ENCODE measurements at regions not wholly inside any gene's neighbourhood (a gene's known extent, or its start where the extent isn't known, plus 50 kb on each side); places are given as distances from the start of the nearest gene placed in this dataset.
"Not testable (repeated sequence)": the region's sequence is repeated elsewhere in the genome, so short reads cannot be mapped to it uniquely, and the experiment has no call there.

DNA sequence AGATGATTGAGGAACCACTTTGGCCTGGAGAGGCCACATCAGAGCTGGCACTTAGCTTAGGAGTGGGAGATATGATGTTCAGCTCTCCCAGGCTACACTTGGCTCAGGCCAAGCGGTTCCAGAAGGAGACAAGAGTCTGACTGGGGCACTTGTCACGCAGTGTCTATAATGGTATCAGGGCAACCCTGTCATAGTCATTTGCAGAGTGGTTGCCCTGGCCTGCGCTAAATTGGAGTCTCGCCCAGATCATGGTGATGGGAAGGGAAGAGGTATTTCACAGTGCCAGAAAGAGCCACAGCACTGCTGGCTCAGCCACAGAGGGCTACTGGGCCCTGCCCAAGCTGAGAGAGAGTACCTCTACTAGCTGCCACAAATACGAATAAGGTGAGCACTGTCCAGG lies 186.9 kb upstream of the CRBN start:
- H3K9me3 ChIP-seq (ENCODE audit: control insufficient read depth, insufficient read depth, low read depth, low read length), result no peaks in the 10 kb centered on the region
- H3K4me1 ChIP-seq (ENCODE audit: control insufficient read depth, insufficient read depth, low read length), result no peaks in the 10 kb centered on the region
- H3K27ac ChIP-seq (ENCODE audit: low read depth, low read length), result no peak overlapping the region
- H3K27me3 ChIP-seq (ENCODE audit: control insufficient read depth, insufficient read depth, low read length), result no peaks in the 10 kb centered on the region
- no peak overlapping the region for H3K9ac ChIP-seq (ENCODE audit: low read length)
- no peak overlapping the region for H3K4me3 ChIP-seq (ENCODE audit: low read depth, low read length)
- no peaks in the 10 kb centered on the region for H3K36me3 ChIP-seq (ENCODE audit: control insufficient read depth, insufficient read depth, low read length)

DNA sequence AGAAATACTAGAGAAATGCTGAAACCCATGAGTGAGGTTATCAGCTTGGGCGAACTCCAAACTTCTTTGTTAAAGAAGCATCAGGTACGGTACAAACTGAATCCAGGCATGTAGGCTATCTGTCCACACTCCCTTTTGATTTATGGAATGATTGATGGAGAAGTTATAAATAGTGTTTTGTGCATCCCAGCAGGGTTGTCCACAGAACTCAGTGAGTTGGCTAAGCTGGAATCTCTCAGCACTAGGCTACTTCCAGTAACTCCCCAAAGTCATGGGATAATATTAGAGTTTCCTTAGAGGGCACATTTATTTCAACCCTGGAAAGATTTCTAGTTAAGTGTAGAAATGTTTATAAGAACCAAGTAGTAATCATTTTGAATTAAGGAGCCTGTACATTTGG lies 186.2 kb upstream of the CRBN start:
- no peaks in the 10 kb centered on the region for H3K4me1 ChIP-seq (ENCODE audit: control insufficient read depth, insufficient read depth, low read length)
- no peaks in the 10 kb centered on the region for H3K36me3 ChIP-seq (ENCODE audit: control insufficient read depth, insufficient read depth, low read length)
- no peak overlapping the region for H3K9ac ChIP-seq (ENCODE audit: low read length)
- no peak overlapping the region for H3K4me3 ChIP-seq (ENCODE audit: low read depth, low read length)
- no peak overlapping the region for H3K27ac ChIP-seq (ENCODE audit: low read depth, low read length)
- H3K9me3 ChIP-seq (ENCODE audit: control insufficient read depth, insufficient read depth, low read depth, low read length), result no peaks in the 10 kb centered on the region
- H3K27me3 ChIP-seq (ENCODE audit: control insufficient read depth, insufficient read depth, low read length), result no peaks in the 10 kb centered on the region

DNA sequence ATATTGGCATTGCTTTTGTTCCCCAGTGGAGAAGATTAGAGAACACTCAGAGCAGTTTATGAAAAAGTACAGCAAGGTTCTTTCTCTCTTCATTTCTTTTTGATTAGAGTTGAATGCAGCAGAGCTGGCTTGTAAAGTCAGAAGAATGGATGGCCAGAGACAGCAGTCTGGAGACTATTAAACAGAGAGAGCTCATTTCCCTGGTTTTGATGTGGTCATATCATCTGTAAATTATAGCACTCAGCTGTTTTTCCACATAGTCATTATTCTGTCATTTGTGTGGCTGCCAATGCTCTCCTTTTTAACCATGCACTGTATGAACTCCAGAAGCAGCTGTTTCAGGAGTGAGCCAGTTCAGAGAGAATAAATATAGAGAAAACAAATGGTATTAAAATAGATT lies 177.4 kb upstream of the CRBN start:
- Histone ChIP-seq H3K27me3 (ENCODE audit: control insufficient read depth, insufficient read depth, low read length) (no peaks in the 10 kb centered on the region), H3K9me3 (ENCODE audit: control insufficient read depth, insufficient read depth, low read depth, low read length) (no peaks in the 10 kb centered on the region), H3K27ac (ENCODE audit: low read depth, low read length) (no peak overlapping the region), H3K9ac (ENCODE audit: low read length) (no peak overlapping the region), H3K4me3 (ENCODE audit: low read depth, low read length) (no peak overlapping the region), H3K36me3 (ENCODE audit: control insufficient read depth, insufficient read depth, low read length) (no peaks in the 10 kb centered on the region), H3K4me1 (ENCODE audit: control insufficient read depth, insufficient read depth, low read length) (no peaks in the 10 kb centered on the region)

DNA sequence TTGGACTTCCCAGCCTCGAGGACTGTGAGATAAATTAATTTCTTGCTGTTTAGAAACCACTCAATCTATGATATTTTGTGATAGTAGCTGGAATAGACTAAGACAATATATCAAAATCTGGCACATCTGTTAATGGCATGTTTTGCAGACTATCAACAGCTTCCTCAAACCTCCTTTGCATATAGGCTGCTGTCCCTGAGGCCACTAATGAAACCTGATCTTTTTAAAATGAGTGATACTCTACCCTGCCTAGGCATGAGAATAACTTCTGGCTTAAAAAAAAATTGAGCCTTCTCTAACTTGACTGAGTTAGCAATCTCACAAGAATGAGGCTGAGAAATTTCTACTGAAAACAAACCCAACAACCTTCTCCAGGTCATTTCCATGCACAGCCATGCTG lies 176.0 kb upstream of the CRBN start:
- no peak overlapping the region for H3K27ac ChIP-seq (ENCODE audit: low read depth, low read length)
- H3K9ac ChIP-seq (ENCODE audit: low read length), result no peak overlapping the region
- no peaks in the 10 kb centered on the region for H3K27me3 ChIP-seq (ENCODE audit: control insufficient read depth, insufficient read depth, low read length)
- H3K4me3 ChIP-seq (ENCODE audit: low read depth, low read length), result no peak overlapping the region
- H3K36me3 ChIP-seq (ENCODE audit: control insufficient read depth, insufficient read depth, low read length), result no peaks in the 10 kb centered on the region
- H3K9me3 ChIP-seq (ENCODE audit: control insufficient read depth, insufficient read depth, low read depth, low read length), result no peaks in the 10 kb centered on the region
- no peaks in the 10 kb centered on the region for H3K4me1 ChIP-seq (ENCODE audit: control insufficient read depth, insufficient read depth, low read length)

DNA sequence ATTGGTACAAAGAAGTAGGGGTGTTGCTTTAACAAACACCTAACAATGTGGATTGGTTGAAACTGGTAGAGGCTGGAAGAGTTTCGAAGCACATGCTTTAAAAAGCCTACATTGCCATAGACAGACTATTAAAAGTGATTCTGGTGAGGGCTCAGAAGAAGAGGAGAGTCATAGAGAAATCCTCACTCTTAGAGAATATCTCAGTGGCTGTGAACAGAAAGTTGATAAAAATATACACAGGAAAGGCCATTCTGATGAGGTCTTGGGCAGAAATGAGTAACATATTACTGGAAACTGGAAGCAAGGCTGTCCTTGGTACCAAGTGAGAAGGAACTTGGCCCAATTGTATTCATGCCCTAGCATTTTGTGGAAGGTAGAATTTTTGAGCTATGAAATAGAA lies 173.7 kb upstream of the CRBN start:
- Histone ChIP-seq H3K27me3 (ENCODE audit: control insufficient read depth, insufficient read depth, low read length) (no peaks in the 10 kb centered on the region), H3K9me3 (ENCODE audit: control insufficient read depth, insufficient read depth, low read depth, low read length) (no peaks in the 10 kb centered on the region), H3K4me3 (ENCODE audit: low read depth, low read length) (no peak overlapping the region), H3K36me3 (ENCODE audit: control insufficient read depth, insufficient read depth, low read length) (no peaks in the 10 kb centered on the region), H3K9ac (ENCODE audit: low read length) (no peak overlapping the region), H3K27ac (ENCODE audit: low read depth, low read length) (no peak overlapping the region), H3K4me1 (ENCODE audit: control insufficient read depth, insufficient read depth, low read length) (no peaks in the 10 kb centered on the region)

DNA sequence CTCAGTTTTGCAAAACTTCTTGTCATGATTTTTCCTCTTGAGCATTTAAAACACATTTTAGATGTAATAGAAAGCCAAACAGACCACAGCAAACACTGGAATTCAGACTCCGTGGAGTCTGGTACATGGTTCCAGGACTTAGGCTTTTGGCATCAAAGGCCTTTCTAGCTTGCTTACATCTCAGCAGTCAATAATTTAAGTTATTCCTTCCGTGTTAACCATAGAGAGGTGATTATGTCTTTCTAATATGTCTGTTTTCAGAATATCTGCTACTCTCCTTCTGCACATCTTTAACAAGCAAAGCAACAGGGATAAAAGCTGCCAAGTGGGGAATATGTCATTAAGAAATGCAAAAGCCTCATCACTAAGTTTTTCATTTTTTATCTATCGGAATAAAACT lies 171.7 kb upstream of the CRBN start:
- Histone ChIP-seq H3K4me1 (ENCODE audit: control insufficient read depth, insufficient read depth, low read length) (no peaks in the 10 kb centered on the region), H3K9me3 (ENCODE audit: control insufficient read depth, insufficient read depth, low read depth, low read length) (no peaks in the 10 kb centered on the region), H3K27me3 (ENCODE audit: control insufficient read depth, insufficient read depth, low read length) (no peaks in the 10 kb centered on the region), H3K36me3 (ENCODE audit: control insufficient read depth, insufficient read depth, low read length) (no peaks in the 10 kb centered on the region), H3K9ac (ENCODE audit: low read length) (no peak overlapping the region), H3K27ac (ENCODE audit: low read depth, low read length) (no peak overlapping the region), H3K4me3 (ENCODE audit: low read depth, low read length) (no peak overlapping the region)

DNA sequence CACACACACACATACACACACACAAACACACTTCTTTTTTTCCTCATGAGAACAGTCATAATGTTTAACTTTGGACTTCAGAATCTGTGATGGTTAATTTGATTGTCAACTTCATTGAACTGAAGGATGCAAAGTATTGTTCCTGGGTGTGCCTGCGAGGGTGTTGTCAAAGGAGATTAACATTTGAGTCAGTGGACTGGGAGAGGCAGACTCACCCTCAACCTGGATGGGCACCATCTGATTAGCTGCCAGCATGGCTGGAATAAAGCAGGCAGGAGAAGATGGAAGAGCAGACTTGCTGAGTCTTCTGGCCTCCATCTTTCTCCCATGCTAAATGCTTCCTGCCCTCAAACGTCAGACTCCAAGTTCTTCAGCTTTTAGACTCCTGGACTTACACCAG lies 167.6 kb upstream of the CRBN start:
- H3K9ac ChIP-seq (ENCODE audit: low read length); H3K9me3 ChIP-seq (ENCODE audit: control insufficient read depth, insufficient read depth, low read depth, low read length); H3K27me3 ChIP-seq (ENCODE audit: control insufficient read depth, insufficient read depth, low read length); H3K4me1 ChIP-seq (ENCODE audit: control insufficient read depth, insufficient read depth, low read length); H3K4me3 ChIP-seq (ENCODE audit: low read depth, low read length); H3K36me3 ChIP-seq (ENCODE audit: control insufficient read depth, insufficient read depth, low read length); H3K27ac ChIP-seq (ENCODE audit: low read depth, low read length): not testable (repeated sequence)

DNA sequence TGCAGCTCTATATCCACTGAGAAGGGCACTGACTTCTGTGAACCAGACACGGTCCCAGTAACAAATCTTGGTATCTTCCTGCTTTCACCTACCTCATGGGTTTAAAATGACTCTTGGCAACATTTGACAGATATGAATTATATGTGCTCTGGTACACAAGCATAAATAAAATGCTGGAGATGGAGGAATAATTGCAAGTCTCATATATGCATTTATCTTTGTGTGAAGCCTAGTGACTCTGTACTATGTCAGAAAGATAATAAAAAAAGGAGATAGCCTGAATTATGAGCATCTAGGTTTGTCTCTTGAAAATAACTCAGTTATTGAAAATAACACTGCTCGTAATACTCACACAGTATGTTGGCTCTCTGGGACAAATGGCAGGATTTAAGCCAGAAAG lies 167.1 kb upstream of the CRBN start:
- Histone ChIP-seq H3K9ac (ENCODE audit: low read length) (no peak overlapping the region), H3K36me3 (ENCODE audit: control insufficient read depth, insufficient read depth, low read length) (no peaks in the 10 kb centered on the region), H3K9me3 (ENCODE audit: control insufficient read depth, insufficient read depth, low read depth, low read length) (no peaks in the 10 kb centered on the region), H3K4me1 (ENCODE audit: control insufficient read depth, insufficient read depth, low read length) (peaks cover 6% of the 10 kb centered on the region), H3K27ac (ENCODE audit: low read depth, low read length) (no peak overlapping the region), H3K27me3 (ENCODE audit: control insufficient read depth, insufficient read depth, low read length) (no peaks in the 10 kb centered on the region), H3K4me3 (ENCODE audit: low read depth, low read length) (no peak overlapping the region)

DNA sequence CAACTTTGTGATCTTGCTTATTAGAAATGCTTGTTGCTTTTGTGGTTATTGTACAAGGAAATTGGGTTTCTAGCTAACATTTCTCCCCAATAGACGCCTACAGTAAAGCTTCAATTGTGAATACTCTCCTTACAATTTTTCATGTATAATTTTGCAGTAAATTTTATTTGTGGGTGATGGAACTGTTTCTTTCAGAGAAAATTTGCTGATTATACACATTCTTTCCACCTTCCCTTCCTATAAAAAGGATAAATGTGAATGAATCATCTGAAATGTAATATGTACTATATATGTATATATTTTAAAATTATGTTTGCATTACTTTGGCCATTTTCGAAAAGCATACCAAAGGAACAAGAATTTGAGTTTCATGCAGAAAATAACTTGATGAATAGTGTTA lies 162.7 kb upstream of the CRBN start:
- H3K9me3 ChIP-seq (ENCODE audit: control insufficient read depth, insufficient read depth, low read depth, low read length), result no peaks in the 10 kb centered on the region
- no peak overlapping the region for H3K9ac ChIP-seq (ENCODE audit: low read length)
- no peak overlapping the region for H3K27ac ChIP-seq (ENCODE audit: low read depth, low read length)
- no peaks in the 10 kb centered on the region for H3K27me3 ChIP-seq (ENCODE audit: control insufficient read depth, insufficient read depth, low read length)
- peaks cover 6% of the 10 kb centered on the region for H3K4me1 ChIP-seq (ENCODE audit: control insufficient read depth, insufficient read depth, low read length)
- no peak overlapping the region for H3K4me3 ChIP-seq (ENCODE audit: low read depth, low read length)
- no peaks in the 10 kb centered on the region for H3K36me3 ChIP-seq (ENCODE audit: control insufficient read depth, insufficient read depth, low read length)

DNA sequence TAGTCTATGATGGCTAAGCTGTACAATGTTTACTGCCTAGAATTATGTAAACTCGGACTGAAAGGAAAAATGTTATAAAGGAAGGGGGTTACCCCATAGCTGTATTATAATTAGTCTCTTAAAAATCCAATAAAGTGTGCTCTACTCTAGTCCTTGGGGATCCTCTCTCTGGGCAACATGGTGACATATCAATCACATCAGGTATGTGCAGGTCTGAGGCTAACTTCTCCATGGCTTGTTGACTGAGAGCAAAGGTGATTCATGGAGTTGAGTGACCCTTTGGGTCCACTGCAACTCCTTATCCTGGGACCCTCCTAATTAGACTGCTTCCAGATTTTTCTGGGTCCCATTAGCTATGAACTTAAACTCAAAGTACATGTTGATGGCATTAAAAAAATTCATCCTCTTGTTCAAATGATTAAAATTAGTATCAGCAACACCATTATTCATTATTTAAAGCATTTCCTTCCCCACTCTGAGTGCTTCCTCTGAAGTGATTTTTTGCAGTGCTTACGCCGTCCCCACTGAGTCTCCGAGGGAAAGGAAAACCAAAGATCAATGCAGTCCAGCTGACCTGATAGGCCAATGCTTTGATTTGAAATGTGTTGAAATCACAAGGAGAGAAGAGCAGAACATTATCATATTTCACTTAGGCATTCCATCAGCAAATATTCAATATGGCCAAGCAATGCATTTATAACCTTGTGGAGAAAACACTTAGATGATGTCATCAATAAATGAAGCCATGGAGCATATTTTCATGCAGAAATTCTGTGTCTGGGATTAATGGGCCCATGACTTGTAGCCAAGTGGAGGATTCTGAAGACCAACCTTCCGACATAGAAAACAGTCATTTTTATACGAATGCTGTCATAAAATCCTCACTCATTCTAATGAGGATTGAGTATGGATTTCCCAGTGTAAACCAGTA lies 161.7 kb upstream of the CRBN start:
- Histone ChIP-seq H3K27ac (ENCODE audit: low read depth, low read length) (no peak overlapping the region), H3K4me1 (ENCODE audit: control insufficient read depth, insufficient read depth, low read length) (peaks cover 6% of the 10 kb centered on the region), H3K9me3 (ENCODE audit: control insufficient read depth, insufficient read depth, low read depth, low read length) (no peaks in the 10 kb centered on the region), H3K27me3 (ENCODE audit: control insufficient read depth, insufficient read depth, low read length) (no peaks in the 10 kb centered on the region), H3K4me3 (ENCODE audit: low read depth, low read length) (no peak overlapping the region), H3K9ac (ENCODE audit: low read length) (no peak overlapping the region), H3K36me3 (ENCODE audit: control insufficient read depth, insufficient read depth, low read length) (no peaks in the 10 kb centered on the region)

DNA sequence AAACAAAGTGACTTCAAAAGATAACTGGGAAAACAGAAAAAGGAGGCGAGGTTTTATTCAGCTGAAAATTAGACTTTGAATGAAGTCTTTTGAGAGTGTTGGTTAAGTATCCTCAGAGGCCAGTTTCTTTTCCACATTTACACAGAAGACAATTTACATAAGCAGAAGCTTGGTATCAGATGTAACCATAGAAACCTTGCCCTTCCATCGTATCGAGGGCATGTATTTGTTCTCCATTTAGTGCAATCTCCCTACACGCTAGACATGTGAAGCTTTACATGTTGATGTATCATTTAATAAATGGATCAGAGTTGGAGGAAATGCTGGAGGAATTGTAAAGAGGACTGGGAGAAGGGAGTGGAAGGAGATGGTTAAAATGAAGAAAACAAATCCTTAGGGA lies 161.0 kb upstream of the CRBN start:
- Histone ChIP-seq H3K27ac (ENCODE audit: low read depth, low read length) (no peak overlapping the region), H3K4me1 (ENCODE audit: control insufficient read depth, insufficient read depth, low read length) (peaks cover 6% of the 10 kb centered on the region), H3K27me3 (ENCODE audit: control insufficient read depth, insufficient read depth, low read length) (no peaks in the 10 kb centered on the region), H3K9me3 (ENCODE audit: control insufficient read depth, insufficient read depth, low read depth, low read length) (no peaks in the 10 kb centered on the region), H3K36me3 (ENCODE audit: control insufficient read depth, insufficient read depth, low read length) (no peaks in the 10 kb centered on the region), H3K9ac (ENCODE audit: low read length) (no peak overlapping the region), H3K4me3 (ENCODE audit: low read depth, low read length) (no peak overlapping the region)
